Medulla oblongata (tissue), 1 donor: ENCODE measurements at regions not wholly inside any gene's neighbourhood (a gene's known extent, or its start where the extent isn't known, plus 50 kb on each side); places are given as distances from the start of the nearest gene placed in this dataset.
A peak's percentile ranks its signal among the peaks of the same experiment; 100 is the strongest.

ENCODE experiments used
- DNase-seq: peaks from one replicate; pipeline ENCODE4 v3.0.0-alpha.2; 2015; ENCODE audit errors: extremely low spot score

DNA sequence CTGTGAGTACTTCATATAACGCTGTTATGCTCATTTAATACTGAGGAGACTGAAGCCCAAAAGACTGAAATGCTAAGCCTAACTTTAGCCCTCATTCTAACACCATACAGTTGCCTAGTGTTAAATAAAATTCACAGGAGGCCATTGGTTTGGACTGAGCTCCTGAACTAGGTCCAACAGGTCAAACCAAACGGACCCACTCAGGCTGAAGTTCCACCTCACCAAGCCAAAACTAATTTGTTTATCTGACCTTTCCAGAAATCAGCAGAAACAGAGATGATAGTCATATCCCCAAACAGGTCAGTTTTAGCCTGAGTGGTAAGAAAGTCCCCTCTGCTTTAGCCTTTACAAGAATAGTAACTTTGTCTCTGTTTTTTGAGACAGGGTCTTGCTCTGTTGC lies 311.3 kb upstream of the ZP4 start:
- DNase-seq, result no peak

DNA sequence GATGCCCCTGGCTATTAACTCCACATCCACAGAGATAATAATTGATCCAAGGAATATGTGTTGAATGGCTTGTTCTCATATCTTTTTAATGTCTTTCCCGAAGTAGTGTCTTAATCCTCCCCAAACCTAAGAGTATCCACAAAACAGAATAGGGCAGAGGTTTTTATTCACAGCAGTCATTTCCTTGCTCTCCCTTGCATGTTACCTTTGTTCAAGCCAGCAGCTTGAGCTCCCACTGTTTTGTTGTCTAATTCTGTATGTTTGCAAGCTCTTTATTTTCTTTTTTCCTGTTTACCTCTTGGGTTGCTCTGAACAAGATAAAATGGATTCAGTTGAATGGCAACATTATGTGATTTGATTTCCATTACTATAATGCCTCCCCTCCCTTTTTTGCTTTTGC lies 308.6 kb upstream of the ZP4 start:
- DNase-seq, result no peak

DNA sequence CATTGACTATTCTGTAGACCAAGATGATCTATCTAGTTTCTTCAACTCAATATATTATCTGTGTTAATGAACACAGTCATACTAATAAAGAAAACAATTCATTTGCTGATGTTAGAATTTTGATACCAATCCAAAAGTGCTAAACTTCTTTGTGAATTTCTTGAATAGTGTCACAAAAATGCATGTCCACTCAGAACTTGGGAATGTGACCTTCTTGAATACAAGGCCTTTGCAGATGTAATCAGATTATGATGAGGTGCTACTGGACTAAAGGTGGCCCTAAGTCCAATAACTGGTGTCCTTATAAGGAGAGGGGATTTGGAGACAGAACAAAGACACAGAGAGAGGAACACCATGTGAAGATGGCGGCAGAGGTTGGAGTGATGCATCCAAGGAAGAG lies 305.8 kb upstream of the ZP4 start:
- no peak for DNase-seq

DNA sequence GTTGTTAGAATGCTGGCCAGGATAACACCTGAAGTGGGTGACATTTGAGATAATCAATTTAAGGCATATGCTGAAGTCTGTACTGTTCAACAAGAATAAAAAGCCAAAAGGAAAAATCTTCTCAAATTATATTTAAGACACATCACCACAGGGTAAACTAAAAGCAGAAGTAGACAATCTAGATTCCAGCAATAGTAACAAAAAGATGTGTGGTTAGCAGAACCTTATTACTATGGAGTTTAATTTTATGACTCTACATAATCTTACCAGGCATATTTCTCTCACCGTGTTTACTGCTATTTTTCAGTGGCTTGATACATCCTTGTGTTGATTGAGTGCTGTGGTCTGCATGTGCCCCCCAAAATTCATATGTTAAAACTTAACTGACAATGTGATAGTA lies 300.4 kb upstream of the ZP4 start:
- DNase-seq, result no peak

DNA sequence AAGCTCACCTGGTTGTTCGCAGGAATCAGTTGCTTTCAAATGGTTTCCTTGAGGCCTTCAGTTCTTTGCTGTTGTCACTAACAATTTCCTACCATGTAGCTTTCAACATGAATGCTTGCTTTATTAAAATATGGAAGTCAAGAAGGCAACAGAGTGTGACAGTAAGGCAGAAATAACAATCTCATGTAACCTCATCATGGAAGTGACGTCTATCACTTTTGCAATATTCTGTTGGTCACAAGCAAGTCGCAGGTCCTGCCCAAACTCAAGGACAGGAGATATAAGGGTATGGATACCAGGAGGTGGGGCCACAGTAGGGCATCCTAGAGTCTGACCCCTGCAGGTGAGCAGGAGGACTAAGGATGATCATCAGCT lies 296.8 kb upstream of the ZP4 start:
- DNase-seq, result no peak

DNA sequence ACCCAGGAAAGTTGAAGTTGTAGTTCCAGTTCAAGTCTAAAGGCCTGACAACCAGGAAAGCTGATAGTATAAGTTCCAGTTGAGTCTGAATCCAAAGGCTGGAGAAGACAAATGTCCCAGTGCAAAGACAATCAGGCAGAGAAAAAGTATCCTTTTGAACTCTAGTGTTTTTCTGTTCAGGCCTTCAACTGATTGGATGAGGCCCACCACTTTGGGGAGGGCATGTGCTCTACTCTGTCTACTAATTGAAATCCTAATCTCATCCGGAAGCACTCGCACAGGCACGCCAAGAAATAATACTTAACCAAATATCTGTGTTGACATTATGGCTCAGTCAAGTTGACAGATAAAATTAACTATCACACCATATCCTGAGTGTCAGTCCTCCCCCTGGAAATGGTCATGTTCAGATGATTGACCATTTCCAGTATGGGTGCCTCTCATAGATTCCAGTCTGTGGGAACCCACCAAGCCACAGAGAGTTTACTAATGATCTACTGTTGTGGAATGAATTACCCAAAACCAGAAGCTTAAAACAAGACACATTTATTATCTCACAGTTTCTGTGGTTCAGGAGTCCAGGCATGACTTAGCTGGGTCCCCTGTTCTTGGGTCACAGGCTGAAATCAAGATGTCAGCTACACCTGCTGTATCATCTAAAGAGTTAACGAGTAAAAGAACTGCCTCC lies 296.3 kb upstream of the ZP4 start:
- no peak for DNase-seq

DNA sequence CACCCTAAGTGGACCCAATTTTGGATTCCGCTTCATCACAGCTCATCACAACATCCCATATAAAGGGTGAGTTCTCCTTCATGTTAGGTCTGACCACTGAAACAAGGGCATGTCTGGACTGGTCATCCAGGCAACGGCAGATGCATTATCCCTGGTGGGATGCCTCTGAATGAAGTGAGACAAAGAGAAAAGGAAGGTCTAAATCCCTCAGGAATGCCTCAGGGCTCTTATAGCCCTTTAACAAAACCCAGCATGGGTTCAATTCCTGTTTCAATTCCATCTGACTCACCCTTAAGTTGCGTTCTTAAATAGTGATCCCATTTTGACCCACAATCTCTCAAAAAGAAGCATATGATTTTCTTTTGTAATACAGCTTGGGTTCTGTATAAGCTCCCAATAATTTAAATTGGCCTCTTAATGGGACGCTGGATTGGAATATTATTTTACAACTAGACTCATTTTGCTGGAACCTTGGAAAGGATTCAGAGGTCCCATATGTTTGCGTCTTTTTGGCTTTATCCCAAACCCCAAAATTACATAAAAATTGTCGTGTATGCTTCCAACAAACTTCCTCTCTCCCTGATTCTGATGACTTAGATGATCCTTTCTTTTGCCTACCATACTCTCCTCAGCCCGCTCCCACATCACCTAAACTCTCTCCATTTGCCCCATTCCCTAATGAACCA lies 287.4 kb upstream of the ZP4 start:
- DNase-seq, result no peak

DNA sequence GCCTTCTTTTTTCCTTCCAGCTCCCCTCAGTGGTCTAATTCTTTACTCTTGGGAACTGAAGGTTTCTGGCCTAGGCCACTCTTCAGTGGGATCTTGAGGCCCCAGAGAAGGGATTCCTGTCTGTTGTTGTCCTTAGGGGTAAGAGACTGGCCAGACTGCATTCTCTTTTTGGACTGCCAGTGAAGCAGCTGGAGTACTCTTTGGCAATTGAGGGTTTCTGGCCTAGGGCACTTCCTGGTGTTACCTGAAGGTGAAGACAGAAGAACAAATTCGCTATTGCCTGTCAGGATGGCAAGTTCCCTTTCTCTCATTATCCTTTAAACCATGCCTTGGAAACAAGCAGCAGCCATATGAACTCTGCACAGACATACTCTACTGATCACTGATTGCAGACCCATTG lies 286.6 kb upstream of the ZP4 start:
- no peak for DNase-seq

DNA sequence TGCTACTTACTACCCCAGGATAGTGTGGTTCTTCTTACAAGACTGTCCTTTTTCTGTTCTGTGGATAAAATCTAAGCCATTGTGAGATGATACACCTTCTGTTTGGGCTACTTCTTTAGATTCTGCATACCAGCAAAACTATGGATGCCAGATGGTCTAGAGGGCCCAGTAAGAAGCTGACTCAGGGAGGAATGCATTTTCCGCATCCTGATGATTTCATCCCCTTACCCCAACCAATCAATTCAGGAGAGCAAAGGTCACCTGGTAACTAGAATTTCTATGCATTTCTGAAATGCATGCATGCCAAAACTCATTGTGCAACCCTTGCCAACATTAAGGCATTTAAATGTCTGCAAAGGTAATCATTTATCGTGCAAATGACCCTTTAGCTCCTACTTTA lies 285.7 kb upstream of the ZP4 start:
- no peak for DNase-seq

DNA sequence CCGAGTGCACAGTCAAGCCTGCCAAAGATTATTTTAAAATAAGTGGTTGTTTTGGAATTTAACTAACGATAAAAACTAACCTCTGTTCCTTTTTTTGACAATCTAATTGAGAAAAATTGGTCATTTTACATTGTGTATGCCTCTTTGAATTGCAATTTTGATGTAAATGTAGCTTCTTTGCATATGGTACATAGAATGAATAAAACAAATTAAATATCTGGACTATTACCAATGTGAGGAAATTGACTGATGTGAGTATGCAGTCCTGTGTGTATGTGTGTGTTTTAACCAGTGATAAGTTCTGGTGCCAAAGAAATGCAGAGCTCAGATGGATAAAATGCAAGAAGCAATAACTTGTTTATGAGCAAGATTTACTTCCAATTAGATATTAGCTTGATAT lies 281.3 kb upstream of the ZP4 start:
- DNase-seq, result no peak

DNA sequence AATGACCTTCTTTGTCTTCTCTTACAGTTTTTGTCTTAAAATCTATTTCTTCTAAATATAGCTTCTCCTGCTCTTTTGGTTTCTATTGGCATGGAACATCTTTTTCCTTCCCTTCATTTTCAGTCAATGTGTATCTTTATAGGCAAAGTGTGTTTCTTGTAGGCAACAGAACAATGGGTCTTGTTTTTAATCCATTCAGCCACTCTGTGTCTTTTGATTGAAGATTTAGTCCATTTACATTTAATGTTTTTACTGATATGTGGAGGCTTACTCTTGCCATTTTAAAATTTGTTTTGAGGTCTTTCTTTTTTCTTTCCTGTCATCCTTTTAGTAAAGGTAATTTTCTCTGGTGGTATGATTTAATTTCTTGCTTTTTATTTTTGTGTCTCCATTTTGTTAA lies 271.2 kb upstream of the ZP4 start:
- no peak for DNase-seq

DNA sequence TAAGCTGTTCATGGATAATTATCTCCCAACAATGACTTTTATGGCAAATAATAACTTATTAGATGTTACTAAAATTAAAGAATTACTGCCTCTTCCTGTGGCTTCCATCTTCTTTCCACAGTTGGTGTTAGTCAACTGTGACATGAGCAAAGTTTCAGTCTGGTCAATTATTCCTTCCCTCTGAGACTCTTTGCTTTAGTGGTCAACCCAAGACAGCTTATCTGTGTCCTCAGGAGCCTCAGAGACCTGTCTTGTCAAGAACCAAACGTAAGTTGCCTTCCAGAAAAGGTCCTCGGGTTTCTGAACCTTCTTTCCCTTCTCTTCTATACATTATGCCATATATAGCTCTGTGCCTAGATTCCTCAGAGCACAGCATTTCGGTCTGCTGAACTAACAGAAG lies 263.2 kb upstream of the ZP4 start:
- DNase-seq, result no peak

DNA sequence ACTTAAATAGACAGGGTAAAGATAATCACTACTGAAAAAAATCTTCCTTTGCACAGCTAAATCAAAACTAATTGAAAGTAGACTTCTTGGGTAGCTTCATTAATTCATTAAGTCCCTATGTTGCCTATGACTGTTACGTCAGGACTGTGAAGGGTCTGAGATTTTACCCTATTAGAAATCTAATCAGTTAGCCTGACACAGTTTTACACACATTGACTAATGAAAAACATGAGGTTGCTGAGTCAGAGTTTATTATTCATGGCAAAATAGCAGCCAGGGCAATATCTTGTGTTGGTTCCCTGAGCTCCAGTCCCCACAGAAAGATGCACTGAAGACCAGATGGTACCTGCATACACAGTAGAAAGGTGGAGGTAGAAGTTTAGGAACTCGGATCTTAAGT lies 262.5 kb upstream of the ZP4 start:
- no peak for DNase-seq

DNA sequence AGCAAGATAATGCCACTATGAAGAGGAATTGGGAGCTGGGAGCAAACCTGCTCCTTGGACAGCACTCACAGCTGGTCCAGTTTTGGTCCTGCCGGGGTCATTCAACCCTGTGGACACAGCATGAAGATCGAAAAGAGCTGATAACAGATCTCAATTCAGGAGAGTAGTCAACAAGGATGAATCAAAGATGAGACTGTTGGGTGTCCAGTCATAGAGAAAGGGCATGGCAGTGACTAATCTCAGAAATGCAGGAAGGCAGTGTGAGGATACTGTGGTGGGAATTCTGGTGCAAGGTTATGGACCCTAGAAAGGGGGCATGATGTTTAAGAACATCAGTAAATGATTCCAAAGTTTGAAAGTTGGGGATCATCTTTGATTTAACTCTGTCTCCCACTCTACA lies 261.4 kb upstream of the ZP4 start:
- DNase-seq, result no peak

DNA sequence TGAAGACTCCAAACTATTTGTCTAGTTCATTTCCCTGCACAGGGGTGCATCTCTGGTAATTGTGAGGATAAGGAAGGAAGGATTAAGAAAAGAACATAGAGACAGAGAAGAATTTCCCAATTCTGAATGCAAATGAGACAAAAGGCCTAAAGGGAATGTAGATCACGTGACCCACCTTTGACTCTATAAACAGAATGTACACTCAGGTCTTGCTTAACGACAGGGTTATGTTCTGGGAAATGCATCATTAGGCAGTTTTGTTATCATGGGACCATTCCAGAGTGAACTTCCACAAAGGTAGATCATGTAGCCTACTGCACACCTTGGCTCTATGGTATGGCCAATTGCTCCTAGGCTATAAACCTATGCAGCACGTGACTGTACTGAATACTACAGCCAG lies 252.3 kb upstream of the ZP4 start:
- no peak for DNase-seq

DNA sequence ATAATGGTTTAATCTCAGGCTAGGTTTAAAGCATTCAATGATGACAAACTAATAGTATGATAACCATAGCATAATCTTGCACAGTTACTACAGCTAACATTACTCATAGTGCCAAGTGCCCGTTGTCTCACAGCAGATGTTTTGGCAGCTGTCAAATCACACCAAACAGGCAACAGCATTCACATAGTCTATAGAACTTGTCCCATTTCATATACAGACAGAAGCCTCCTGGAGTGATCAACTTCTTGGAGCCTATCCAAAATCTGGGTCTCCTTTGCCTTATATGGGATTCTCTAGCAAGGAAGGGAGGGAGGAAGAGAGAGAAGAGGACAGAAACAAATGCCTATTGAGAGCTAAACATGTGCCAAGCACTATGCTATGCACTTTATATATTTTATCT lies 250.6 kb upstream of the ZP4 start:
- DNase-seq, result no peak

DNA sequence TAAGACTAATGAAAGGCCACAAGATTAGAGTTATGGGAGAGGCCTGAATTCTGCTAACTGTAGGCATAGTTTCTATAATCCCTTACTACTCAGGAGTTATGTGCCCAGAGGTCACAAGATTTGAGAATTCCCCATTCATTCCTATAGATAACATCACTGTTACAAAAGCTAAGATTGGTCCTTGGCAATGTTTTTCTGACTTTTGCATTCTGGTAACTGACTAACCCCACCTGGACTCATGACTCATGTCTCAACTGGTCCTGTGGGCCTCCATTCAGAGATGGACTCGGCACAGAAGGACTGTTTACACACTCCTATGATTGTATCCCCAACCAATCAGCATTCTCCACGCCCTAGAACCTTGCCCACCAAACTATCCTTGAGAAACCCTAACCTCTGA lies 249.0 kb upstream of the ZP4 start:
- no peak for DNase-seq

DNA sequence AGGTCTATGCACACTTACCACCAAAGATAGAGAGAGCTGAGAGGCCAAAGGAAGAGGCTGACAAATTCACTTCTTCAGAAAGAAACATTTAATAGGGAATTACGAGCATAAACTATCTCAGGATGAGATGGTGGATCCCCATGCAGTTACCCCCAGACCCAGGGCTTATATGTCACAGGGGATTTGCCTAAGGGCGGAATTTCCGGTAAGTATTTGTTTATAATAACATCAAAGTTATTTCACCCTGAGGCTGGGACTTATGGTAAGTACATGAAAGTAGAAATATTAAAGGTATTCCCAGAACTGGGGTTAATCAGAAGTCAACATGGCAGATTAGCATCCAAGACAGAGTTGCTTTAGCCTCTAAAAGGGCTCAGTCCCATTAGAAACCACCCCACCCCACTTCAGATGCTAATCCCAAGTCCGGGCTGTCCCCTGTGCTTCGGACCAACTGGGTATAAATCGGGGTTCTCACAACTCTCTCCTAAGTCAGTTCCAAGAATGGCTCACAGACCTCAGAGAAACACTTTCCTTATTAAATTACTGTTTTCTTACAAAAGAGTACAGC lies 247.4 kb upstream of the ZP4 start:
- no peak for DNase-seq

DNA sequence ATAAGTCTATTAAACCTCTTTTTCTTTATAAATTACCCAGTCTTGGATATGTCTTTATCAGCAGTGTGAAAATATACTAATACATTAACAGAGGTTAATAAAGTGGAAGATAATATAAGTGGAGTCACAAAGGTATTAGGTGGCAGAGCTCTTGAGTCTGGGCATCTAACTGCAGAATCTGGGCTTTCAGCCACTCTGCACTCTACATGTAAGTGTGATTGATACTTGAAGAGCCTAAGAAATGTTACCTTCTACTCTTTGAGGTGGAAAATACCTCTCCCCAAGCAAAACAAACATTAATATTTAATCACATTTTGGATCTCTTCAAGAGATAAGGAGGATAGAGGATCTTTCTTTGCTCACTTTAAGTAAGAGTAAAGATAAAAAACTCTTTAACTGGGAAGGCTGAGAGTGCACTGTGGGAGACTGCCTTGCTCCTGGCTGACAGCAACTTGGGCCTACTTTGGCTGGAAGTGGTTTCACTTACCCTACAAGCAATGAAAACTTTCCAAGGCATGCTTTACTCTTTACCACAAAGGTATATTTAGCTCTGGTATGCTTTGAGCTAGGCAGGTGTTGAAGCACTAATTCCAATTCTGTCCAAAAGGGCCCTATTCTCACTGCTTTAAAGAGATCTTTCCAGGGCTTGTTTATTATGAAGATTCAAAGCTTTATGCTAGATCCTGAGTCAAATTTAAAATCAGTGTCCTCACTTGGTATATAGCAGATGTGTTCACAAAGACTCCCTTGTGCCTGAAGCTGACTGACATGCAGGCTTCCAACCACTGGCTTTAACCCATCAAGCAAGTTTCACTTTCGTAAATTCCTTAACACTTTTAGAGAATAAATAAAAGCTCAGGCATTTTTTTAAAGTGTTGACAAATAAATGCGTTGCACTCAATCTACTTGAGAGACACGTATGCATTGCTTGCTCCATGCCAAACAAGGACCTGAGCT lies 245.3 kb upstream of the ZP4 start:
- peak; percentile 19 for DNase-seq

DNA sequence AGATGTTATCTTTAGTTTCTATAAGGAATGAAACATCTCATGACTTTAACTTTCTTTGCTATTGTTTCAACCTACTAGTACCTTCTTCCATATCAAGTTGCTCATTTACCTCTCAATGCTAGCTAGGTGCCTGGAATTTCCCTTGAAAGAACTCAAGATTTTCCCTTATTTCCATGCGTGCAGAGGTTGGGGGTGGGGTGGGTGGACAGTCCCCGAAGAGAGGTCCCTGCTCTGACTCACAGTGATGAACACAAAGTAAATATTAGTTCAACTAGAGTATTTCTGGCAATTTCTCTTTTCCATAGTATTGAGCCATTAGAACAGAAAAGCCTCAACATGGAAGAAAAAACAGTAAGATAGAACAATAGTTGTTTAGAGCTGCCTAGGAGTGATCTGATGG lies 239.0 kb upstream of the ZP4 start:
- no peak for DNase-seq

DNA sequence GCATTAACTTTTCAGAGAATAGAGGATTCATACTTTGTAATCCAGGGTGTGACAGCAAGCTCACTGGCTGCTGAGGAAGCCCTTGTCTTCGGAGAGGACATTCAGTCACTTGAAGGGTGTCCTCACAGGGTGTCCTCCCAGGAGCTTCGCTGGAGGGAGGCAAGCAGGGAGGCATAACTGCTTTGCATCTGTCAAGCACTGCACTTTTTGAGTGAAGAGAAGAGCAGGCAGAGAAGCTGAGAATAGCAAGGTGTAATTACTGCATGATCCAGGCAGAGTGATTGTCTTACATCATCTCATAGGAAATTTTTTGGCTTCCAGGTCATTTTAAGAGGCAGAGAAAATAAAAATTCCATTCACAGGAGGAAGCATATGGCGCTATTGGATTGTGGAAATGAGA lies 232.5 kb upstream of the ZP4 start:
- DNase-seq, result no peak

DNA sequence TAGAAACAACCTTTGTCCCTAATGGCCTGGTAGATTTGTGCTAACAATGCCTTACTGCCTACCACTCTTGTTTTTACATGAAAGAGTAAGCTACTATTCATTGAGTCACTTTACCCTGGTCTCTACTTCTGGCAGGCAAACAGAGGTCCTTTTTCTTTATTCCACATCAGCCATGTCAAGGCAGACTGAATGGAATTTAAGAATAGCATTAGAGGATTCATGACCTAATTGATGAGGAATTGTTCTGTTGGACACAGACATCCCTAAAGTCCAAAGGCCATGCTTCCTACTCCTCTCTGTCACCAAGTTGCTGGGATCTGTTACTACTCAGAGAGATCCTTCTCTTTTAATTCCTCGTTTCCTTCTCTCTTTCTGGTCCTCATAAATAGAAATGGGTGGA lies 229.1 kb upstream of the ZP4 start:
- DNase-seq, result no peak

DNA sequence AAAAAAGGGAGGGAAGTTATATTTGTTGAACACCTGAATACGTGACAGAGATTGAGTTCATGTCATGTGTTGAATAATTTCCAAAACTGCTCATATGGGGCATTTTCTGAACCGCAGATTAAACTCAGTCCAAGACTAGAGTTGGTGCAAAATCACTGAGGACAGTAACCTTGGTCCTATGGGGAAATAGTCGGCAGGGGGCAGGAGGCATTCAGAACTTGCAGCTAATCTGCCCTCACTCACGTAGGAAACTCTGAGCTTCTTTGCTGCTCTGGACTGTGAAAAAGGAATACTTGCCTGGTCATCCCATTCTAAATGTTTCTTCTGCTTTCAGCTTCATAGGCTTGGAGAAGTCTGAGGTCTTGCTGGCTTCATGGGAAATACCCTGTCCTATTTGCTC lies 228.3 kb upstream of the ZP4 start:
- DNase-seq, result no peak
